Neural progenitor cell (in vitro differentiated cells): ENCODE measurements at regions not wholly inside any gene's neighbourhood (a gene's known extent, or its start where the extent isn't known, plus 50 kb on each side); places are given as distances from the start of the nearest gene placed in this dataset.

Experiments
- DNase-seq: peaks from one replicate; pipeline ENCODE4 v3.0.0-alpha.2; 2016; ENCODE audit warnings: low spot score
- H2AFZ ChIP-seq: fragments of 200-600 bp; sonication (generic); replicated peaks from 2 replicates; pipeline ENCODE4 v1.6.1; 2016; ENCODE audit warnings: antibody characterized with exemption
- H3F3A ChIP-seq: fragments of 200-600 bp; sonication (generic); 2 replicates; pipeline ENCODE4 v1.6.1; 2016; ENCODE audit warnings: antibody characterized with exemption, low read depth
- H3K27ac ChIP-seq: fragments of 200-600 bp; sonication (generic); 2 replicates; pipeline ENCODE4 v1.5.1; 2016; ENCODE audit warnings: mild to moderate bottlenecking
- H3K27me3 ChIP-seq: fragments of 200-600 bp; sonication (generic); 2 replicates; pipeline ENCODE4 v1.6.1; 2016; ENCODE audit warnings: mild to moderate bottlenecking, moderate library complexity
- H3K36me3 ChIP-seq: fragments of 200-600 bp; sonication (generic); 2 replicates; pipeline ENCODE4 v1.5.1; 2016
- H3K4me1 ChIP-seq: fragments of 200-600 bp; sonication (generic); 2 replicates; pipeline ENCODE4 v1.6.1; 2016; ENCODE audit warnings: mixed run types
- H3K4me2 ChIP-seq: fragments of 200-600 bp; sonication (generic); 2 replicates; pipeline ENCODE4 v1.6.1; 2016
- H3K4me3 ChIP-seq: fragments of 200-600 bp; sonication (generic); 2 replicates; pipeline ENCODE4 v1.5.1; 2016
- H3K79me2 ChIP-seq: fragments of 200-600 bp; sonication (generic); 2 replicates; pipeline ENCODE4 v1.6.1; 2016; ENCODE audit warnings: low read depth
- H3K9ac ChIP-seq: fragments of 200-600 bp; sonication (generic); 2 replicates; pipeline ENCODE4 v1.6.1; 2016
- H3K9me3 ChIP-seq: fragments of 200-600 bp; sonication (generic); 2 replicates; pipeline ENCODE4 v1.5.1; 2016; ENCODE audit warnings: low read depth
- H4K20me1 ChIP-seq: fragments of 200-600 bp; sonication (generic); 2 replicates; pipeline ENCODE4 v1.6.1; 2016; ENCODE audit warnings: low read depth
- H3K27ac Mint-ChIP-seq: 3 replicates; pipeline ENCODE4 v1.8.0; 2021; ENCODE audit warnings: mixed read lengths
- H3K27me3 Mint-ChIP-seq: 2 replicates; pipeline ENCODE4 v1.8.0; 2022; ENCODE audit warnings: low read depth, mild to moderate bottlenecking, inconsistent platforms, moderate library complexity, mixed read lengths; ENCODE audit not compliant: insufficient read depth
- H3K36me3 Mint-ChIP-seq: 3 replicates; pipeline ENCODE4 v1.8.0; 2021; ENCODE audit warnings: mixed read lengths
- H3K4me1 Mint-ChIP-seq: 3 replicates; pipeline ENCODE4 v1.8.0; 2021; ENCODE audit warnings: mixed read lengths
- H3K4me3 Mint-ChIP-seq: 3 replicates; pipeline ENCODE4 v1.8.0; 2021; ENCODE audit warnings: mild to moderate bottlenecking, moderate library complexity, mixed read lengths
- H3K9me3 Mint-ChIP-seq: 3 replicates; pipeline ENCODE4 v1.8.0; 2020; ENCODE audit warnings: mixed read lengths
- EZH2 ChIP-seq: fragments of 200-600 bp; sonication (generic); IDR thresholded peaks from 2 replicates; pipeline ENCODE4 v1.6.1; 2017; ENCODE audit warnings: antibody characterized with exemption, mild to moderate bottlenecking, moderate library complexity
- EZH2phosphoT487 ChIP-seq: fragments of 200-600 bp; sonication (generic); IDR thresholded peaks from 2 replicates; pipeline ENCODE4 v1.6.1; 2017; ENCODE audit warnings: antibody characterized with exemption
- TF ChIP-seq, protein P1 (sequence below): fragments of 200-600 bp; sonication (generic); IDR thresholded peaks from 2 replicates; pipeline ENCODE4 v1.5.1; 2017; ENCODE audit warnings: antibody characterized with exemption, mild to moderate bottlenecking

DNA sequence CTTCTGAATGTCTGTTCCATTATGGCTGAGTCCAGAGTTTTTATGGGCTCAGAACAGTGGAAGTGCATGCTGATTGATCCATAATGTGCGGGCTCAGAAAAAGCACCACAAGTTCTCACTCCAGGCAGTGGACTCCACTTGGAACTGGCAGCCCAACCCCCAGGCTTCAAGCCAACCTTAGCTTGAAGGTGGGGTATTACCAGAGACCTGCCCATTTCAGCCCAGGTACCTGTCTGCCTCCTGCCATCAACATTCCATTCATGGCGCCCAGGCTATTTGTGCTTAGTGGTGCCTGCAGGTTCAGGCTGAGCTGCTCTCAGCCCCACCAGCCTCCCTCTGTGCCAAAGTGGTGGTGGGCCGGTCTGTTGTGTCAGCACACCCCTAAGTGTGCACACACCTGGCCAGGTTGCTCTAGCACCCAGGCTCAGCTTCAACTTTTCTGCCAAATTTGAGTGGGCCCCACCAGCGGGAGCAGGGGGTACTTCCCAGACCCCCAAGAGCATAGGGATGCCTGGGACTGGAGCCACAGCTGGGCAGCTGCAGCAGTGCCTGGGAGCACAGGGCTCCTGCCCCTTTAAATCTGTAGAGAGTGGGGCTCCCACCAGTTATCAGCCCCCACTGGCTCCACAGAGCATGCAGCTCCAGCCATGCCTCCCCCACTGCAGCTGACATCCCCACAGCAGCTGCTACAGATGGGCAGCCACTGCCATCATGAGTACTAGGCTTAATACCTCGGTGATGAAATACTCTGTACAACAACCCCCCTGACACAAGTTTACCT, 1025.3 kb downstream of the PCDH19 start:
- Mint-ChIP-seq H3K4me3 (no peak overlapping the region), H3K9me3 (peaks cover 10% of the 10 kb centered on the region), H3K36me3 (no peaks in the 10 kb centered on the region)

DNA sequence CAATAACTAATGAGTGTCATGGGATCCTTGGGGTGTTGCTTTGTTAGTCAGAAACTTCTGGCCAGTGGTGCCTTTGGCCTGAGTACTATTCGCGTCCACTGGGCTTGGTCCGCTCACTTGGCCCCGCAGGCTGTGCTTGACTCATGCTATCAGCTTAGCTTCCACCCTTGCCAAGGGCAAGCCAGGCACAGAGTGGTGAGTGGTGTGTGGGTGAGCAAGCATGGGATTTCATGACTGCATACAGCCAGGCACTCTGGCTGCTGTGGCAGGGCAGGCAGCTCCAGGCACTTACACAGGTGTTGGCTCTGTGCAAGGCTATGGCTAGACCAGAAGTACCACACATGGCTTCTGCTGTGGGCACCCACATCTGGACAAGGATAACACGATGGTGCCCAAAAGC, 1026.3 kb downstream of the PCDH19 start:
- Histone ChIP-seq H3K4me3 (no peak overlapping the region), H3K36me3 (no peaks in the 10 kb centered on the region), H3K9ac (no peak overlapping the region), H3K9me3 (no peaks in the 10 kb centered on the region), H3K4me1 (no peaks in the 10 kb centered on the region), H3K27ac (no peak overlapping the region), H3F3A (no peaks in the 10 kb centered on the region), H3K27me3 (no peaks in the 10 kb centered on the region), H3K4me2 (no peak overlapping the region), H4K20me1 (no peaks in the 10 kb centered on the region), H2AFZ (no peak overlapping the region), H3K79me2 (no peaks in the 10 kb centered on the region)
- H3K4me1 Mint-ChIP-seq = no peaks in the 10 kb centered on the region
- peaks cover 3% of the 10 kb centered on the region for H3K9me3 Mint-ChIP-seq
- TF ChIP-seq EZH2 (no peak), EZH2phosphoT487 (no peak)
- TF ChIP-seq, protein P1, sequence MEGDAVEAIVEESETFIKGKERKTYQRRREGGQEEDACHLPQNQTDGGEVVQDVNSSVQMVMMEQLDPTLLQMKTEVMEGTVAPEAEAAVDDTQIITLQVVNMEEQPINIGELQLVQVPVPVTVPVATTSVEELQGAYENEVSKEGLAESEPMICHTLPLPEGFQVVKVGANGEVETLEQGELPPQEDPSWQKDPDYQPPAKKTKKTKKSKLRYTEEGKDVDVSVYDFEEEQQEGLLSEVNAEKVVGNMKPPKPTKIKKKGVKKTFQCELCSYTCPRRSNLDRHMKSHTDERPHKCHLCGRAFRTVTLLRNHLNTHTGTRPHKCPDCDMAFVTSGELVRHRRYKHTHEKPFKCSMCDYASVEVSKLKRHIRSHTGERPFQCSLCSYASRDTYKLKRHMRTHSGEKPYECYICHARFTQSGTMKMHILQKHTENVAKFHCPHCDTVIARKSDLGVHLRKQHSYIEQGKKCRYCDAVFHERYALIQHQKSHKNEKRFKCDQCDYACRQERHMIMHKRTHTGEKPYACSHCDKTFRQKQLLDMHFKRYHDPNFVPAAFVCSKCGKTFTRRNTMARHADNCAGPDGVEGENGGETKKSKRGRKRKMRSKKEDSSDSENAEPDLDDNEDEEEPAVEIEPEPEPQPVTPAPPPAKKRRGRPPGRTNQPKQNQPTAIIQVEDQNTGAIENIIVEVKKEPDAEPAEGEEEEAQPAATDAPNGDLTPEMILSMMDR = no peak
- H3K36me3 Mint-ChIP-seq = no peaks in the 10 kb centered on the region
- H3K27me3 Mint-ChIP-seq = no peaks in the 10 kb centered on the region
- DNase-seq = no peak
- no peak overlapping the region for H3K27ac Mint-ChIP-seq
- no peak overlapping the region for H3K4me3 Mint-ChIP-seq

More for the DNA sequence above, 1025.3 kb downstream of the PCDH19 start:
- no peak overlapping the region for H3K4me3 ChIP-seq
- no peaks in the 10 kb centered on the region for H3K79me2 ChIP-seq
- H2AFZ ChIP-seq = no peak overlapping the region
- H3K9me3 ChIP-seq = peaks cover 2% of the 10 kb centered on the region
- Mint-ChIP-seq H3K27ac (no peak overlapping the region), H3K27me3 (no peaks in the 10 kb centered on the region), H3K4me1 (no peaks in the 10 kb centered on the region)
- no peak overlapping the region for H3K27ac ChIP-seq
- H4K20me1 ChIP-seq = no peaks in the 10 kb centered on the region
- no peak overlapping the region for H3K9ac ChIP-seq
- H3K4me1 ChIP-seq = no peaks in the 10 kb centered on the region
- no peak overlapping the region for H3K4me2 ChIP-seq
- no peak for DNase-seq
- no peaks in the 10 kb centered on the region for H3K36me3 ChIP-seq
- TF ChIP-seq EZH2phosphoT487 = no peak
- TF ChIP-seq, protein P1 = no peak
- TF ChIP-seq EZH2 = no peak
- no peaks in the 10 kb centered on the region for H3F3A ChIP-seq
- no peaks in the 10 kb centered on the region for H3K27me3 ChIP-seq

DNA sequence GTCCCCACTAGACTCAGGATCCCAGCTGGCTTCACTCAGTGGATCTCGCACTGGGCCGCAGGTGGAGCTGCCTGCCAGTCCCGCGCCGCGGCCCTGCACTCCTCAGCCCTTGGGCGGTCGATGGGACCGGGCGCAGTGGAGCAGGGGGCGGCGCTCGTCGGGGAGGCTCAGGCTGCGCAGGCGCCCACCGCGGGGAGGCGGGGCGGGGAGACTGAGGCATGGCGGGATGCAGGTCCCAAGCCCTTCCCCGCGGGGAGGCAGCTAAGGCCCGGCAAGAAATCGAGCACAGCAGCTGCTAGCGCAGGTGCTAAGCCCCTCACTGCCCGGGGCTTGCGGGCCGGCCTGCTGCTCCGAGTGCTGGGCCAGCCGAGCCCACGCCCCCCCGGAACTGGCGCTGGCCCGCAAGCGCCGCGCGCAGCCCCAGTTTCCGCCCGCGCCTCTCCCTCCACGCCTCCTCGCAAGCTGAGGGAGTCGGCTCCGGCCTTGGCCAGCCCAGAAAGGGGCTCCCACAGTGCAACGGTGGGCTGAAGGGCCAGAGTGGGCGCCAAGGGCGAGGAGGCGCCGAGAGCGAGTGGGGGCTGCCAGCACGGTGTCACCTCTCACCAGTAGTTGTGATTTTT, 1038.0 kb downstream of the PCDH19 start:
- no peaks in the 10 kb centered on the region for H3K36me3 Mint-ChIP-seq
- no peak overlapping the region for H3K4me3 Mint-ChIP-seq
- no peak overlapping the region for H3K9ac ChIP-seq
- H3K9me3 ChIP-seq = no peaks in the 10 kb centered on the region
- no peaks in the 10 kb centered on the region for H3K27me3 ChIP-seq
- no peaks in the 10 kb centered on the region for H4K20me1 ChIP-seq
- no peak overlapping the region for H2AFZ ChIP-seq
- H3K9me3 Mint-ChIP-seq = no peaks in the 10 kb centered on the region
- TF ChIP-seq, protein P1 = no peak
- TF ChIP-seq EZH2 = no peak
- DNase-seq = no peak
- no peaks in the 10 kb centered on the region for H3F3A ChIP-seq
- H3K4me1 Mint-ChIP-seq = no peaks in the 10 kb centered on the region
- H3K27ac Mint-ChIP-seq = no peak overlapping the region
- H3K36me3 ChIP-seq = no peaks in the 10 kb centered on the region
- no peak overlapping the region for H3K27ac ChIP-seq
- no peaks in the 10 kb centered on the region for H3K79me2 ChIP-seq
- H3K4me3 ChIP-seq = no peak overlapping the region
- no peak overlapping the region for H3K4me2 ChIP-seq
- no peaks in the 10 kb centered on the region for H3K4me1 ChIP-seq
- no peaks in the 10 kb centered on the region for H3K27me3 Mint-ChIP-seq
